ENCODE measurements at regions not wholly inside any gene's neighbourhood (a gene's known extent, or its start where the extent isn't known, plus 50 kb on each side); places are given as distances from the start of the nearest gene placed in this dataset.

- TF ChIP-seq CTCF (IDR thresholded peaks at IDR 0.05) (no peak), POLR2A (IDR thresholded peaks at IDR 0.05) (no peak)
Measured at GRCh38 chr18:60593249-60593648, 220.7 kb upstream of the MC4R start.

Measured in Peyer's patch (tissue), 4 donors.